ENCODE measurements at regions not wholly inside any gene's neighbourhood (a gene's known extent, or its start where the extent isn't known, plus 50 kb on each side); places are given as distances from the start of the nearest gene placed in this dataset.
A peak's percentile ranks its signal among the peaks of the same experiment; 100 is the strongest.

GRCh38 chr9:135037521-135038250 is 49.8 kb upstream of the OLFM1 start:
- WGBS: 77% methylated on average over 17 of the region's 20 CpGs
- Histone ChIP-seq H3K9me3 (no peaks in the 10 kb centered on the region), H3K36me3 (no peaks in the 10 kb centered on the region), H3K4me3 (no peak overlapping the region), H3K27me3 (peaks cover 47% of the 10 kb centered on the region), H3K4me1 (peaks cover 4% of the 10 kb centered on the region), H3K27ac (no peak overlapping the region)
- TF ChIP-seq EP300 (IDR thresholded peaks at IDR 0.05) (no peak), POLR2AphosphoS5 (IDR thresholded peaks at IDR 0.05) (no peak), POLR2A (IDR thresholded peaks at IDR 0.05) (no peak)
- TF ChIP-seq, protein P1, sequence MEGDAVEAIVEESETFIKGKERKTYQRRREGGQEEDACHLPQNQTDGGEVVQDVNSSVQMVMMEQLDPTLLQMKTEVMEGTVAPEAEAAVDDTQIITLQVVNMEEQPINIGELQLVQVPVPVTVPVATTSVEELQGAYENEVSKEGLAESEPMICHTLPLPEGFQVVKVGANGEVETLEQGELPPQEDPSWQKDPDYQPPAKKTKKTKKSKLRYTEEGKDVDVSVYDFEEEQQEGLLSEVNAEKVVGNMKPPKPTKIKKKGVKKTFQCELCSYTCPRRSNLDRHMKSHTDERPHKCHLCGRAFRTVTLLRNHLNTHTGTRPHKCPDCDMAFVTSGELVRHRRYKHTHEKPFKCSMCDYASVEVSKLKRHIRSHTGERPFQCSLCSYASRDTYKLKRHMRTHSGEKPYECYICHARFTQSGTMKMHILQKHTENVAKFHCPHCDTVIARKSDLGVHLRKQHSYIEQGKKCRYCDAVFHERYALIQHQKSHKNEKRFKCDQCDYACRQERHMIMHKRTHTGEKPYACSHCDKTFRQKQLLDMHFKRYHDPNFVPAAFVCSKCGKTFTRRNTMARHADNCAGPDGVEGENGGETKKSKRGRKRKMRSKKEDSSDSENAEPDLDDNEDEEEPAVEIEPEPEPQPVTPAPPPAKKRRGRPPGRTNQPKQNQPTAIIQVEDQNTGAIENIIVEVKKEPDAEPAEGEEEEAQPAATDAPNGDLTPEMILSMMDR (IDR thresholded peaks at IDR 0.05): no peak
- peak; percentile 15 to 48 for DNase-seq (ENCODE audit: low spot score in 2 of 2)
